Neural cell (in vitro differentiated cells): ENCODE measurements at regions not wholly inside any gene's neighbourhood (a gene's known extent, or its start where the extent isn't known, plus 50 kb on each side); places are given as distances from the start of the nearest gene placed in this dataset.

ENCODE experiments used
- H2AFZ ChIP-seq: fragments of 200-600, 300-800 bp; sonication (generic), shearing (Covaris generic); 2 replicates; pipeline ENCODE4 v1.6.0; 2014; ENCODE audit warnings: low read depth, mild to moderate bottlenecking, antibody characterized with exemption, low read length, moderate library complexity
- H3F3A ChIP-seq: fragments of 200-600 bp; shearing (Covaris generic); 2 replicates; pipeline ENCODE4 v1.6.1; 2016; ENCODE audit warnings: mild to moderate bottlenecking, moderate library complexity, mixed read lengths, antibody characterized with exemption, low read length; ENCODE audit not compliant: insufficient read depth, poor library complexity, severe bottlenecking
- H3K27ac ChIP-seq: fragments of 200-600, 300-800 bp; sonication (generic), shearing (Covaris generic); 2 replicates; pipeline ENCODE4 v1.5.1; 2014; ENCODE audit warnings: mild to moderate bottlenecking, low read length, moderate library complexity
- H3K27me3 ChIP-seq: fragments of 300-800, 200-600 bp; sonication (generic), shearing (Covaris generic); 2 replicates; pipeline ENCODE4 v1.6.0; 2014; ENCODE audit warnings: mild to moderate bottlenecking, low read depth, low read length, moderate library complexity; ENCODE audit not compliant: insufficient read depth
- H3K36me3 ChIP-seq: fragments of 300-800, 200-600 bp; sonication (generic), shearing (Covaris generic); 2 replicates; pipeline ENCODE4 v1.5.1; 2014; ENCODE audit warnings: mild to moderate bottlenecking, antibody characterized with exemption, low read length, moderate library complexity; ENCODE audit not compliant: insufficient read depth
- H3K4me2 ChIP-seq: fragments of 300-800, 200-600 bp; sonication (generic), shearing (Covaris generic); 2 replicates; pipeline ENCODE4 v1.6.0; 2014; ENCODE audit warnings: mild to moderate bottlenecking, low read length
- H3K4me3 ChIP-seq: fragments of 300-800, 200-600 bp; sonication (generic), shearing (Covaris generic); 2 replicates; pipeline ENCODE4 v1.5.1; 2014; ENCODE audit warnings: mild to moderate bottlenecking, low read length, moderate library complexity
- H3K79me2 ChIP-seq: fragments of 200-600 bp; shearing (Covaris generic); replicated peaks from 2 replicates; pipeline ENCODE4 v1.6.0; 2014; ENCODE audit warnings: mild to moderate bottlenecking, low read length, moderate library complexity; ENCODE audit not compliant: insufficient read depth
- H3K9ac ChIP-seq: fragments of 300-800, 200-600 bp; sonication (generic), shearing (Covaris generic); 2 replicates; pipeline ENCODE4 v1.6.1; 2016; ENCODE audit warnings: mild to moderate bottlenecking, low read length, mixed read lengths
- H3K9me2 ChIP-seq: fragments of 200-600 bp; shearing (Covaris generic); 2 replicates; pipeline ENCODE4 v1.6.1; 2016; ENCODE audit warnings: mild to moderate bottlenecking, low read length, mixed read lengths; ENCODE audit not compliant: insufficient read depth
- H3K9me3 ChIP-seq: fragments of 200-600, 300-800 bp; sonication (generic), shearing (Covaris generic); 2 replicates; pipeline ENCODE4 v1.6.1; 2016; ENCODE audit warnings: mild to moderate bottlenecking, mixed run types, low read length, moderate library complexity, mixed read lengths
- H4K20me1 ChIP-seq: fragments of 200-600 bp; shearing (Covaris generic); 2 replicates; pipeline ENCODE4 v1.6.1; 2016; ENCODE audit warnings: mild to moderate bottlenecking, mixed run types; ENCODE audit not compliant: insufficient read depth
- EP300 ChIP-seq: fragments of 450-650 bp; conservative IDR thresholded peaks from 2 replicates; pipeline ENCODE4 v1.6.1; 2014; ENCODE audit warnings: antibody characterized with exemption, mild to moderate bottlenecking, moderate library complexity; ENCODE audit not compliant: poor library complexity, severe bottlenecking
- EZH2 ChIP-seq: fragments of 200-600, 300-800 bp; shearing (Covaris generic), sonication (generic); IDR thresholded peaks from 2 replicates; pipeline ENCODE4 v1.6.1; 2014; ENCODE audit warnings: antibody characterized with exemption, low read length, borderline replicate concordance, mild to moderate bottlenecking; ENCODE audit not compliant: insufficient read depth, poor library complexity, severe bottlenecking
- MXI1 ChIP-seq: fragments of 450-650 bp; conservative IDR thresholded peaks from 2 replicates; pipeline ENCODE4 v1.6.1; 2014; ENCODE audit warnings: antibody characterized with exemption, mild to moderate bottlenecking; ENCODE audit not compliant: poor library complexity, severe bottlenecking
- POLR2AphosphoS5 ChIP-seq: IDR thresholded peaks from 2 replicates; pipeline ENCODE4 v1.6.1; 2012
- RAD21 ChIP-seq: fragments of 450-650 bp; conservative IDR thresholded peaks from 2 replicates; pipeline ENCODE4 v1.6.1; 2014; ENCODE audit warnings: antibody characterized with exemption, mild to moderate bottlenecking, moderate library complexity
- SMC3 ChIP-seq: fragments of 450-650 bp; conservative IDR thresholded peaks from 2 replicates; pipeline ENCODE4 v1.6.1; 2014; ENCODE audit warnings: antibody characterized with exemption, mild to moderate bottlenecking, moderate library complexity; ENCODE audit not compliant: poor library complexity
- TAF1 ChIP-seq: IDR thresholded peaks from 2 replicates; pipeline ENCODE4 v1.6.1; 2012; ENCODE audit warnings: low read depth
- TF ChIP-seq, protein P1 (sequence below): IDR thresholded peaks from 2 replicates; pipeline ENCODE4 v1.6.1; 2012; ENCODE audit warnings: borderline replicate concordance
- TF ChIP-seq, protein P2 (sequence below): fragments of 450-650 bp; IDR thresholded peaks from 2 replicates; pipeline ENCODE4 v1.5.1; 2014; ENCODE audit warnings: antibody characterized with exemption, mild to moderate bottlenecking, moderate library complexity; ENCODE audit not compliant: poor library complexity, severe bottlenecking

DNA sequence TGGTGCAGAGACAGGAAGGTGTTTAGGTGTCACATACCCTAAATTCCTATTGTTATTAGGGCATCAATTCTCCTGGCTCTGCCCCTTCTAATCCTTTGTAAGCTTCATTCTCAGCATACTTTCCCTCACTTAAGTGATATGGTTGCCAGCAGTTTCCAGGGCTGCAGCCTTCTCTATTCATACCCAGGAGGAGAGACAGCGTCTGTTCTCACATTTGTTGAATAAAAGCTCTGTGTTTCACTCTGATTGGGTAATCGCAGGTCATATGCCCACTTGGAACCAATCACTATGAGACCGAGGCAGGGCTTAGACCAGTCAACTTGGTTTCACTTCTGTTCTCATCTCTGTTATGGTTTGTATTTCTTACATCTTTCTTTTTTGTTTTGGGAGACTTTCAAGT is 109.6 kb upstream of the MTPN start:
- H3K27me3 ChIP-seq: no peaks in the 10 kb centered on the region
- H4K20me1 ChIP-seq: no peaks in the 10 kb centered on the region
- H3K27ac ChIP-seq: no peak overlapping the region
- no peaks in the 10 kb centered on the region for H3K79me2 ChIP-seq
- H3F3A ChIP-seq: no peaks in the 10 kb centered on the region
- H3K9me2 ChIP-seq: no peaks in the 10 kb centered on the region
- no peak overlapping the region for H3K4me2 ChIP-seq
- no peak overlapping the region for H2AFZ ChIP-seq
- no peak overlapping the region for H3K9ac ChIP-seq
- no peak overlapping the region for H3K4me3 ChIP-seq
- H3K36me3 ChIP-seq: no peaks in the 10 kb centered on the region
- no peaks in the 10 kb centered on the region for H3K9me3 ChIP-seq
- TF ChIP-seq, protein P1, sequence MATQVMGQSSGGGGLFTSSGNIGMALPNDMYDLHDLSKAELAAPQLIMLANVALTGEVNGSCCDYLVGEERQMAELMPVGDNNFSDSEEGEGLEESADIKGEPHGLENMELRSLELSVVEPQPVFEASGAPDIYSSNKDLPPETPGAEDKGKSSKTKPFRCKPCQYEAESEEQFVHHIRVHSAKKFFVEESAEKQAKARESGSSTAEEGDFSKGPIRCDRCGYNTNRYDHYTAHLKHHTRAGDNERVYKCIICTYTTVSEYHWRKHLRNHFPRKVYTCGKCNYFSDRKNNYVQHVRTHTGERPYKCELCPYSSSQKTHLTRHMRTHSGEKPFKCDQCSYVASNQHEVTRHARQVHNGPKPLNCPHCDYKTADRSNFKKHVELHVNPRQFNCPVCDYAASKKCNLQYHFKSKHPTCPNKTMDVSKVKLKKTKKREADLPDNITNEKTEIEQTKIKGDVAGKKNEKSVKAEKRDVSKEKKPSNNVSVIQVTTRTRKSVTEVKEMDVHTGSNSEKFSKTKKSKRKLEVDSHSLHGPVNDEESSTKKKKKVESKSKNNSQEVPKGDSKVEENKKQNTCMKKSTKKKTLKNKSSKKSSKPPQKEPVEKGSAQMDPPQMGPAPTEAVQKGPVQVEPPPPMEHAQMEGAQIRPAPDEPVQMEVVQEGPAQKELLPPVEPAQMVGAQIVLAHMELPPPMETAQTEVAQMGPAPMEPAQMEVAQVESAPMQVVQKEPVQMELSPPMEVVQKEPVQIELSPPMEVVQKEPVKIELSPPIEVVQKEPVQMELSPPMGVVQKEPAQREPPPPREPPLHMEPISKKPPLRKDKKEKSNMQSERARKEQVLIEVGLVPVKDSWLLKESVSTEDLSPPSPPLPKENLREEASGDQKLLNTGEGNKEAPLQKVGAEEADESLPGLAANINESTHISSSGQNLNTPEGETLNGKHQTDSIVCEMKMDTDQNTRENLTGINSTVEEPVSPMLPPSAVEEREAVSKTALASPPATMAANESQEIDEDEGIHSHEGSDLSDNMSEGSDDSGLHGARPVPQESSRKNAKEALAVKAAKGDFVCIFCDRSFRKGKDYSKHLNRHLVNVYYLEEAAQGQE: no peak
- TF ChIP-seq POLR2AphosphoS5: no peak
- TF ChIP-seq EZH2: no peak
- TF ChIP-seq MXI1: no peak
- no peak for TF ChIP-seq TAF1
- no peak for TF ChIP-seq RAD21
- TF ChIP-seq EP300: no peak
- TF ChIP-seq SMC3: no peak
- TF ChIP-seq, protein P2, sequence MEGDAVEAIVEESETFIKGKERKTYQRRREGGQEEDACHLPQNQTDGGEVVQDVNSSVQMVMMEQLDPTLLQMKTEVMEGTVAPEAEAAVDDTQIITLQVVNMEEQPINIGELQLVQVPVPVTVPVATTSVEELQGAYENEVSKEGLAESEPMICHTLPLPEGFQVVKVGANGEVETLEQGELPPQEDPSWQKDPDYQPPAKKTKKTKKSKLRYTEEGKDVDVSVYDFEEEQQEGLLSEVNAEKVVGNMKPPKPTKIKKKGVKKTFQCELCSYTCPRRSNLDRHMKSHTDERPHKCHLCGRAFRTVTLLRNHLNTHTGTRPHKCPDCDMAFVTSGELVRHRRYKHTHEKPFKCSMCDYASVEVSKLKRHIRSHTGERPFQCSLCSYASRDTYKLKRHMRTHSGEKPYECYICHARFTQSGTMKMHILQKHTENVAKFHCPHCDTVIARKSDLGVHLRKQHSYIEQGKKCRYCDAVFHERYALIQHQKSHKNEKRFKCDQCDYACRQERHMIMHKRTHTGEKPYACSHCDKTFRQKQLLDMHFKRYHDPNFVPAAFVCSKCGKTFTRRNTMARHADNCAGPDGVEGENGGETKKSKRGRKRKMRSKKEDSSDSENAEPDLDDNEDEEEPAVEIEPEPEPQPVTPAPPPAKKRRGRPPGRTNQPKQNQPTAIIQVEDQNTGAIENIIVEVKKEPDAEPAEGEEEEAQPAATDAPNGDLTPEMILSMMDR: no peak

DNA sequence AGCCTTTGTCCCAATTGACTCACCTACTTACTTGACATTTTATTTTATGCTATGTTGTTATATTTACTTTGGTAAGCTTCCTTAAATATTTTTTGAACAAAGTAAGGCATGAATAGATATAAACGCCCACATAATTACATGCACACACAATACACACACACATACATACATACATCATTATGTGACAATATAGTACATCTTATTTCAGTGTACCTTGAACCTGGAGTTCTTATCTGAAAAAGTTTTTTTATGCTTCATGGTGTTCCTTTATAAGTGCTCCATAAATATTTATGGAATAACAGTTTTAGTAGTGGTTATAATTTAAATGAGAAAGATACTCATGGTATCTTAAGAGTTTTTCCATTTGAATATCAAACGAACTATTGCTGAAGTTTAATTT is 102.8 kb upstream of the MTPN start:
- H3K27ac ChIP-seq: no peak overlapping the region
- H3K4me2 ChIP-seq: no peak overlapping the region
- no peaks in the 10 kb centered on the region for H4K20me1 ChIP-seq
- no peaks in the 10 kb centered on the region for H3F3A ChIP-seq
- H3K4me3 ChIP-seq: no peak overlapping the region
- no peak overlapping the region for H3K9ac ChIP-seq
- no peaks in the 10 kb centered on the region for H3K79me2 ChIP-seq
- no peaks in the 10 kb centered on the region for H3K9me3 ChIP-seq
- H3K27me3 ChIP-seq: no peaks in the 10 kb centered on the region
- no peaks in the 10 kb centered on the region for H3K36me3 ChIP-seq
- no peaks in the 10 kb centered on the region for H3K9me2 ChIP-seq
- no peak overlapping the region for H2AFZ ChIP-seq
- no peak for TF ChIP-seq EZH2
- TF ChIP-seq, protein P1: no peak
